HG03066 (cell line): ENCODE measurements at regions not wholly inside any gene's neighbourhood (a gene's known extent, or its start where the extent isn't known, plus 50 kb on each side); places are given as distances from the start of the nearest gene placed in this dataset.
"Not testable (repeated sequence)": the region's sequence is repeated elsewhere in the genome, so short reads cannot be mapped to it uniquely, and the experiment has no call there.

Experiments
- ATAC-seq: cut with Tn5 transposase; IDR thresholded peaks from one replicate; pipeline ENCODE4 v1.9.1; 2021; ENCODE audit warnings: low read depth; ENCODE audit not compliant: unreplicated experiment

DNA sequence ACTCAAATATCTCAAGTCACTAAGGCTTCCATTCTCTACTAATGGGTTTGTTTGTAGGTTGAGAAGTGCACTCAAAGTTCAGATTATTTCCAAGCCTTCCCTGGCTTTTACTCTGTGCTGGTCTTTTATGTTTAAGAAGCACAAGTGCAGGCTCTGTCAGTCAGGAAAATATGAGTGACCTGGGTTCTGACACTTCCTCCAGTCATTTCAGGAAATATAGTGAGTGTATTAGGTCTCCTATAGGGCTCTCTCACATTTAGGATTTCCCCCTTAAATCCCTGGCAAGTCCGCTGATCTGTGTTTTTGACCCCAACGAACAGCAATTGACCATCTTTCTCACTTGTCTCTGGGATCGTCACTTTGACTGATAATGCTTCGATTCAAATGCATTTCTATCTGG, 210.2 kb downstream of the ARPP21 start:
- no peak for ATAC-seq

DNA sequence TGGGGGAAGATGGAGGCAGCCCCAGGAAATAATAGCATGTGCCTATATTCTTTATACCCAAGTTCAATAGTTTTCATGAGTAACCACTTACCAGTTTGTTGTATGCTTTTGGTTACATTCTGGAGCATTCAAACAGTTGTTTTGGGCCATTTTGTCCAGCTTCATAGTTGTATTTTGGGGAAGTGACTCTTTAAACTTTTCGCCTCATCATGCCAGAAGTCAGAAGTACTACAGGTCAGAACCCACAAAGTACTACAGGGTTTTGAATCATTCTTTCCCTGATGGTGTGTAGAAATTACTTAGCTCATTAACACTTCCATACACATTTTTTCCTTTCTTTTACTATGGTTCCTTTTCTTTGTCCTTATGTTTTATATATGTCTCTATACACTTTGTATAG, 210.6 kb downstream of the ARPP21 start:
- ATAC-seq = no peak

DNA sequence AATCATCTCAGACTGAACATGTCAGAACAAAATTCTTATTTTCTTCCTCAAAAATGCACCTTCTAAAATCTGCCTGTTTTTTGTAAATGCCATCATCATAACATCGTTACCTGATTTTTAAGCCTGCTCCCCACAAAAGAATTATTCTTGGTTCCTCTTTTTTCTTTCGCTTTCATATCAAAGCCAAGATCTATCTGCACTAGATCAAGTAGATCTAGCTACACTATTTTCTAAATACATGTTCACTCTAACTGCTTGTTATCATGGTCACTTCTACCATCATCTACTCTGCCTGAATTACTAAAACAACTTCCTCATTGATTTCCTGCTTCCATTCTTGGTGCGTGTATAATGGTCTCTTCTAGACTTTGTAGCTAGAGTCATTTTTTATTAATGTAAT, 217.7 kb downstream of the ARPP21 start:
- peak; percentile 86 for ATAC-seq

DNA sequence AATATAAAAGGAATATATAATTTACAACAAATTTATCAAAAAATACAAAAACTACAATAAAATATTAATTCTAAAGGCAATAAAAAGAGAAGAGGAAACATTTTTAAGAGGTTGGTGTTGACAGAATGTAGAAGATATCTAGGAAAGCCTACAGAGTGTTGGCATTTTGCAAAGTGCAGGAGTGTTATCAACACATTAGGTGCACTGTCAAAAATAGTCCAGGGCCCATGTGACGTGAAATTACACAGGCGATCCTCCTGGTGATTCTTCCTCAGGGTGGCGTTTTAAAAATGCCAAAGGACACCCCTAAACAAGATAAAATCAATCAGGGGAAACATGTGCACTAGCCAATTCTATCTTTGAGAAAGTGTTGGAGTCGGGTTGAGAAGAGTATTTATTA, 222.7 kb downstream of the ARPP21 start:
- no peak for ATAC-seq

DNA sequence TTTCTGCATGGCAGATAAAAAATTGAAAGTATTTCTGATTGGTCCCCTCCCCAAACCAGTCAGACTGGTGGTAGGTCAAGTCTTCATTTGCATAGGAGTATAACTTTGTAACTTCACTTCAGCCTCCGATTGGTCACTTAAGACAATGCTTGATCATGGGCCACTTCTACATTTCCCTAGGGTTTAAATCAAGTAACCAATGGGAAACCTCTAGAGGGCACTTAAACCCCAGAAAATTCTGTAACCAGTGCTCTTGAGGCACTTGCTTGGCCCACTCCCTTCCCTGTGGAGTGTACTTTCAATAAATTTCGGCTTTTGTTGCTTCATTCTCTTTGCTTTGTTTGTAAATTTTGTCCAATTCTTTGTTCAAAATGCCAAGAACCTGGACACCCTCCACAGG, 225.5 kb downstream of the ARPP21 start:
- no peak for ATAC-seq

DNA sequence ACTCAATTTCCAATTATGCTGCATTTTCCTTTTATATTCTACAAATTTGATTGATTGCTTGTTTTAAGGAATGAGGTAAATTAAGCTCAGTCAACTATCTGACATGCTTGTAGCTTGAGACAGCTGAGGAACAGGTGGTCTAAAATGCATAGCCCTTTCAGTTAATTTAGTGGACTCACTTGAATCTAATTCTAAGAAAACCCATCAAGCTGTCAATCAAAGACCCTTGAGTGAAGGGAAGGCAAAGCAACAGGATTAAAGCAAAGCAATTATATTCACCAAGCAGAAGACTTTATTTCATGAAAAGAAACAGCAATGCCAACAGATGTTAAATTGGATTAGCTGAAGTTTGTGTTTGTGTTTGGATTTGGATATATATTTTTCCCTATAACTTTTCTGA, 228.5 kb downstream of the ARPP21 start:
- no peak for ATAC-seq

DNA sequence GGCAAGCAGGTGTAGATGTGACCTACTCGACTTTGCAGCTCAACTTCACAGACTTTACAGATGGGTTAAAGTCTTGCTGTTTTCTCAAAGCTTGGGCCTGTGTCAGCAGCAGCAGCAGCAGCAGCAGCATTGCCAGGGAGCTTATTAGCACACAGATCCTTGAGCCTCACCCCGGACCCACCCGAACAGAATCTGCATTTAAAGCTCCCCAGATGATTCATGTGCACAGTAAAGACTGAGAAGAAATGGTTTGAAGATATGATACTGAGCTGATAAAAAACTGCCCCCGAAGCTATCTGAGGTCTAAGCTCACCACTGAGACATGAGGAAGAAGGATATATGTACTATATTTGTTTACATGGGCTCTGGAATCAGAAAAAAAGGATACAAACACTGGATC, 231.7 kb downstream of the ARPP21 start:
- no peak for ATAC-seq

DNA sequence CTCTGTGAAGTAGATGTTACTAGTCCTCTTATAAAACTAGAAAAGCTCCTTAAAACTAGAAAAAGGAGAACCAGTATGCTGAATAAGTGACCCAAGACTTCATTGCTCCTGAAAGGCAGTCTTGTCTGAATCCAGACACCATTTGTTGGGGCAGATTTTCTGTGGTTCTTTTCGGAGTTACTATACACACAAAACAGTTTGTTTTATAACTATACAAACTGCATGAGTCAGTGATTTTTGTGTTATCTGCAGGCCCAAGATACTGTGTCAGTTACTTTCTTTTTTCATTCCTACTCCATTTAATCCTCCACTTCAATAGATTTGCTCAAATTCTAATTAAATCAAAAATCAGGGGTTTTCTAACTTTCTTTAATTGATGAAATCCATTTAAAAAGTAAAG, 244.6 kb downstream of the ARPP21 start:
- no peak for ATAC-seq

DNA sequence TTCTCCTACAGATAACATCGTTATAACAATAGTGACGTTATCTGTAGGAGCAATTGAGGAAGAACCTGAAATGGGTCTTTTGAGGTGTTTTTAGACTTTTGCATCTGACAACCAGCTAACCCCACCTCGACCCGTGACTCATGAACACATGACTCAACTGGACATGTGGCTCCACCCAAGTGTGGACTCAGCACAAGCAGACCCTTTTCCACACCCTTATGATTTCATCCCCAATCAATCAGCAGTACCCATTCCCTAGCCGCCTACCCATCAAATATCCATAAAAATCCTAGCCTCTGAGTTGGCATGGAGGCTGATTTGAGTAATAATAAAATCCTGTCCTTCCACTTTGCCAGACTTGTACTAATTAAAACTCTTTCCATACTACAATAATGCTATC, 255.4 kb downstream of the ARPP21 start:
- ATAC-seq = no peak

DNA sequence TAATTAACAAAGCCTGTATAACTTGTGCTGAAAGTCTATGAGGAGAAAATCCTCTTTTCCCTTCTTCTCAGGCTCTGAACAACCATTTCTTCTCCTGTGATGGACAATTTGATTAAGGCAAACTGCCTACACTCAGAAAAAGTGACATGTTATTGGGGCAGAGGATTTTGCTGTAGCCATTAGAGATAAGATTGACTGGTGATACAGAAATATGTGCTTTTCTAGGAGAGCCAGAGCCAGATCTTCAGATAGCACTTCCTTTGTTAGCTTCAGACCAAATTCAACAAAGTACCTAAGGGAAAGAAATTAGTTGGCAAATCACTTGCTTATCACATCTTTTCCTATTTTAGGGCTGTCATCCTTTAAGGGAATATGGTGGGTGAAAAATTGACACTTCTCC, 259.9 kb downstream of the ARPP21 start:
- no peak for ATAC-seq

DNA sequence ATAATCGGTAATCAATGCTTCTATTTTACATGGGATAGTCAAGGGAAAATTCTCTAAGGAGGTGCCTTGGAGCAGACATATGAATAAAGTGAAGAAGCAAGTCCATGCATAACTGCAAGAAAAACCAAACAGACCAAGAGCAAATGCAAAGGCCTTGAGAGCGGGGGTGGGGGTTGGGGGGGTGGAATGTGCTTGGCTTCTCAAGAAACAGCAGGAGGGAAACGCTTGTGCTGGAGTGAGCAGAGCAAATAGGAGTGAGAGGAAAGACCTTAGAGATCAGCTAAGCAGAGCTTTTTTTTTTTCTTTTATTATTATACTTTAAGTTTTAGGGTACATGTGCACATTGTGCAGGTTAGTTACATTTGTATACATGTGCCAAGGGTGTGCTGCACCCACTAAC, 260.8 kb downstream of the ARPP21 start:
- no peak for ATAC-seq

DNA sequence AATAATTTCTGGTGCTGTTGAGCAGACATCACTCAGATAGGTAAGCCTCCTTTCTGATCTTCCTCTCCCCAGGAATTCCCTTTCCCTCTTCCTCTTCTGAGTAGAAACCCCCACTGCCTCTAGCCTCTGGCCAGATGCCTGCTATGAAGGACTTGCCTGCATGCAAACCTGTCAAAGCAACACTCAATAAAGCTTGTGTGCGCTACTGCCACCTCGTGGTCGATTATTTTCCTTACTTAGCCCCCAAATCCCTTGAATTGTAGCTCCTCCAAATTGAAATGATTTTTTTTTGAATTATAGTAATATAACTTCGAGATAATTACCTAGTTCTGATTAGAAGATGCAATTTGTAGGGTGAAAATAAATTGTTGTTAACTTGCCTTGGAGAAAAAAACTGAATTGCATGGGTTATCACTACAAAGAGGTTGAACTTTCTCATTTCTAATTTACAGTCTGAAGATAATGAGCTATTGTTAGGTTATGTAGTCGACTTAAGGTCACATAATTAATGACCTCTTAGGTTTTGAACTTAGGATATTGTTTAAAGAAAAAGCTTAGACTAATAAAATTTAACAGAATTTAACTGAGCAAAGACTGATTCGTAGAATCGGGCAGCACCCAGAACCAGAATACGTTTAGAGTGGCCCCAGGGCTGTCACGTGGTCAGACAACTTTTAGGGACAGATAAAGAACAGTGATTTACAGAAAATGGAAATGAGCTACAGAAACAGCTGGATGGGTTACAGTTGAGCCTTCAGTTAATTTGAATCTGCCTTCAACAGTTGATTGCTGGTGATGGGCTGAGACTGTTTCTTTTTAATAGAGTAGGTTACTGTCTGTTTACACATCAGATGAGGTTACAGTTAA, 269.3 kb downstream of the ARPP21 start:
- no peak for ATAC-seq

DNA sequence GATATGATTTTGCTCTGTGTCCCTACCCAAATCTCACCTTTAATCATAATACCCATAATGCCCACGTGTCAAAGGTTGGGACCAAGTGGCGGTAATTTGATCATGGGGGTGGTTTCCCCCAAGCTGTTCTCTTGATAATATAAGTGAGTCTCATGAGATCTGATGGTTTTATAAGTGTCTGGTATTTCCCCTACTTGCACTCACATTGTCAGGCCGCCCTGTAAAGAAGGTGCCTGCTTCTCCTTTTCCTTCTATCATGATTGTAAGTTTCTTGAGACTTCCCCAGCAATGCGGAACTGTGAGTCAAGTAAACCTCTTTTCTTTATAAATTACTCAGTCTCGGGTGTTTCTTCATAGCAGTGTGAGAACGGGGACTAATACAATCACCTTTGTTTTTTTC, 279.8 kb downstream of the ARPP21 start:
- no peak for ATAC-seq

DNA sequence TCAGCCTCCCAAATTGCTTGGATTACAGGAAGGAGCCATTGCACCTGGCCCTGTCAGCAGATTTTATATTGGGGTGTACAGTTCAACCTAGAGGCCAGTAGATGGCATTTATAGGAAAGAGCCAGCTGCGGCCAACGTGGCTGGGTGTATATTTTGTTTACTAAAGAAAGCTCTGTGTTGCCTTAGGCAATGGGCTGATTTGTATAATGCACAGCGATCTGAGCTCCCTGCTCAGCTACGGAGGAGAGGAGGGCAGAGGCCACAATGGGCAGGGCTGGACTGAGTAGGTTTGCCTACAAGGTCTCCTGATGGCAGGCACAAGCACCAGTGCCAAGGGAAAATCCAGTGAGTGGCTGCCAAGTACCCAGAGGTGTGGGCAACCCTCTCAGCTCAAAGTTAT, 282.4 kb downstream of the ARPP21 start:
- no peak for ATAC-seq

DNA sequence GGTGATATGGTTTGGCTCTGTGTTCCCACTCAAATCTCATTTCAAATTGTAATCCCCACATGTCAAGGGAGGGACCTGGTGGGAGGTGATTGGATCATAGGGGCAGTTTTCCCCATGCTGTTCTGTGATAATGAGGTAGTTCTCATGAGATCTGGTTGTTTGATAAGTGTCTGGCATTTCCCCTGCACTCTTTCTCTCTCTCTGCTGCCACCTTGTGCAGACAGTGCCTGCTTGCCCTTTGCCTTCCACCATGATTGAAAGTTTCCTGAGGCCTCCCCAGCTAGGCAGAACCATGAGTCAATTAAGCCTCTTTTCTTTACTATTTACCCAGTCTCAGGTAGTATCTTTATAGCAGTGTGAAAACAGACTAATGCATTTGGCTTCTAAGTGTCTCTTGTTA, 284.7 kb downstream of the ARPP21 start:
- not testable (repeated sequence) for ATAC-seq

DNA sequence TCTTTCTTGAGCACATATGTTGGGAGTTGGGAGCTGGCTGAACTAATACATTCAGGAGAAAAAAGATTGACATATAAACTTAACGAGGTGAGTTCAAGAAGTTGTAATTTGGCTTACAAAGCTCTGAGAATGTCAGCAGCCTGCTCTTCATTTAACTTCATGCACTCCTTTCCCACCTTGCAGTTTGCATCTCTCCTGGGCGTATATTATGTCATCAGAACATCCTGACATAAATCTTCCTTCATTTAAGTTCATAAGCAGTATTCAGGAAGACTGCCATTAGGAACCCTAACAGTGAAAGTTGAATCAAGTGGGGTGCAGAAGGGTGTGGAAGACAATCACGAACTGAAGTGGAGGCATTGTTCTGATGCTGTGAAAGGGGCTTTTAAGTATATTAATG, 288.1 kb downstream of the ARPP21 start:
- no peak for ATAC-seq

DNA sequence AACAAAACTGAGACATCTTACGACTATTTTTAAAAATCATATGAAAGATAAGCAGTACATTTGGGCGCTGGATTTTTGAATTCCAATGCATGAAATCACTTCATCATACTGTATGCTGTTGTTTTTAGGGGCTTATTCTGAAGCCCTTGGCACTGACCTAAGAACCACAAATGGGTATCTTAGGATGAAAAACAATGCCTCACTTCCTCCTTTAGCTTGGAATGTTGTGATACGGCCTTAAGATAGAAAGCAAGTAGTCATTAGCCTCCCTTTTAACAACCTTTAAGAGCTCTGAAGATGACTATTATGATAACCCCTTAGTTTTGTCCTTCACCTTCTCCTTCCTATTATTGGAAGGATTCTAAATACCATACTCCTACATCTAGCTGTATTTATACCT, 289.8 kb downstream of the ARPP21 start:
- ATAC-seq = no peak

DNA sequence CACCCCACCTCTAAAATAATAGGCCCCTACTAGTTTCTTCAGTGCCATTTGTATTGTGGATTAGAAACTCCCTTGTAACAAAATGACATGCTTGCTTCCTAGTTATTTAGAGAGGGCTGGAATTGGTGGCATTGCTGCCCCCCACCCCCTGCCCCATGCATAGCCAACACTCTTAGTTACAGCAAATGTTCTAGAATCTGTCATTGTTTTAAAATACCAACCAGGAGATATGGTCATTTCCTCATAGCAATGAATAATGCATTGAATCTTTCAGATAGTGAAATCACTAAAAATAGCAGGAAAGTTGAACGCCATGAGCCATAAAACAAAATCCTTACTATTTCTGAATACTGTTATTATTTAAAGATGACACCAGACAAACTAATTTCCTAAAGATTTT, 292.5 kb downstream of the ARPP21 start:
- ATAC-seq = no peak

DNA sequence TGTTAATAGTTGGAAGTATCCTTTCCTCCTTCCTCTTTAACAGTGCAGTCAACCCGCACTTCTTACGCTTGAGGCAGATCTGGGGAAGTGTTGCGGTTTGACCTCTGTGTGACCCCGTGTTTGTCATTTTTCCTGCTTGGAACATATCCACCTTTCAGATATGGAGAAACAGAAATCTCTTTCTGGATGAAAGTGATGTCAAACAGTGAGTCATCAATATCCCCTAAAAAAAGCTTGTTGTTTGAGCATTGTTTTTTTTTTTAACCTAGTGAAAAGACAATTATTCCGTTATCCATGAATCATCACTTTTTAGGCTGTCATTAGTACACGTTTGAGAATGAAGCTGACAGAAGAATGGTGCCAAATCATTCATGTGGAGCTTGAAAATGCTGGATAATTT, 293.7 kb downstream of the ARPP21 start:
- ATAC-seq = no peak

DNA sequence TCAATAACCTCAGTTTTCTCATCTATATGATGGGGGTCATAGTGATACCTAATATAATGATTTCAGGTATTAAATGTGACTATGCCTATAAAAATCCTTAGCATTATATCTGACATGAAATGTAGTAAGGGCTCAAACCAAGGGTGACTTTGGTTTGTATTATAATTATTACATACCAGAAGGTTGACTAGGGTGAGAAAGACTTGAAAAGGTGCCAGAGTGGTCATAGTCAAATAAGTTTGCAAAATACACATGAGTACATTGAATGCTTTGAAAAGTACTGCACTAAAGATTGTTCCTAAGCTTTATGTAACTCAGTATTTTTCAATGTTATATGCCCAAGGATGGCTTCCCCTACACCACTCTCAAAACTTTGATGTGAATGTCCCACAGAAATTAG, 297.2 kb downstream of the ARPP21 start:
- no peak for ATAC-seq

DNA sequence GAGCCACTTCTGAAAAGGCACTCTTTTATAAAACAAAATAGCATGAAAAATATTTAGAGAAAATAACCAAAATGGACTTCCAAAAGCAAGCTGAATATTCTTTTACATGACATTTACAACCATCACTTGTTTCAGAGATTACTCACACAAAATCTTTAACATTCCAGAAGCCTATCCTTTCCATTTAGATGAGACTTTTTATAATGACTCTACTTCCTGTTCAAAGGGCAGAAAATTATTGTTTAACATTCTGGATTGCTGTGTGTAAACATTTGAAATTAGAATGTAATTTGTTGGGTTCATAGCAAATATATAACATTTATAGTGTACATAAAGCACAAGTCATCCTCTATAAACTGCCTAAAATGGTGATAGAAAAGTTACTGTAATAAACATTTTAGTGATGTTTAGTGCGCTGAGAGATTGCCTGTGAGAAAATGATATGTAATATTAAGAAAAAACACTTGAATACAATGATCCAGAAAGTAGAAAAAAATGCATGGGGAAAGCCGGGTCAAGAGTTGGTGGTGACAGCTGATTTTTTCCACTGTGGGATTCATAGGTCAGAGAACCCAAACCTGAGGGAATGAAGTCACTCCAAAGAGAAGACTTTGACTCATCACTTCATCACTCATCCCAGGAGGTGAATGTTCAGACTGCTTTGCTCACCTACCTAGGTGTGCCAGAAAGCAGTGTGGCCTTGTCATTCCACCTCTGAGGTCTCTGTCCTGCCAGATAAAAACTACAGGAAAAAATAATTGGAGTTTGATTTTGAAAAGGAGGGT, 305.8 kb downstream of the ARPP21 start:
- no peak for ATAC-seq
